ENCODE measurements at regions not wholly inside any gene's neighbourhood (a gene's known extent, or its start where the extent isn't known, plus 50 kb on each side); places are given as distances from the start of the nearest gene placed in this dataset.
"Not testable (repeated sequence)": the region's sequence is repeated elsewhere in the genome, so short reads cannot be mapped to it uniquely, and the experiment has no call there.

DNA sequence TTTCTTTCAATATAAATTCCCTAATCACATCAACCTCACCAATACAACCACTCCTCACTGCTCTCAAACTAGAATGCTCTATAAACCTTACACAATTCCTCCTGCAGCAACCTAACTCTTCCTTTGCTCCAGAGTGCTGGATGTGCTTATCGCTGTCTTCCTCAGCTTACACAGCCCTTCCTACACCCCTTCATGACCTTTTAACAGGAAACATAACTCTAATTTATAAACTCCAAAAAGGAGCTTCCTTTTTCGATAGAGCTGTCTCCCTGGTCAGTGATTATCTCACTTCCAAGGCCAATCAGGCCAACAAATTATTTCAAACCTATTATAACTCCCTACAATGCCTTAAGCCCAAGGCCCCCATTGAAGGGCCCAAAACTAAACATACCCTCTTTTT lies 78.8 kb downstream of the COQ2 start:
- no peaks in the 10 kb centered on the region for H3K9me3 ChIP-seq
- no peak for DNase-seq (ENCODE audit: low spot score)
- TF ChIP-seq, protein P1, sequence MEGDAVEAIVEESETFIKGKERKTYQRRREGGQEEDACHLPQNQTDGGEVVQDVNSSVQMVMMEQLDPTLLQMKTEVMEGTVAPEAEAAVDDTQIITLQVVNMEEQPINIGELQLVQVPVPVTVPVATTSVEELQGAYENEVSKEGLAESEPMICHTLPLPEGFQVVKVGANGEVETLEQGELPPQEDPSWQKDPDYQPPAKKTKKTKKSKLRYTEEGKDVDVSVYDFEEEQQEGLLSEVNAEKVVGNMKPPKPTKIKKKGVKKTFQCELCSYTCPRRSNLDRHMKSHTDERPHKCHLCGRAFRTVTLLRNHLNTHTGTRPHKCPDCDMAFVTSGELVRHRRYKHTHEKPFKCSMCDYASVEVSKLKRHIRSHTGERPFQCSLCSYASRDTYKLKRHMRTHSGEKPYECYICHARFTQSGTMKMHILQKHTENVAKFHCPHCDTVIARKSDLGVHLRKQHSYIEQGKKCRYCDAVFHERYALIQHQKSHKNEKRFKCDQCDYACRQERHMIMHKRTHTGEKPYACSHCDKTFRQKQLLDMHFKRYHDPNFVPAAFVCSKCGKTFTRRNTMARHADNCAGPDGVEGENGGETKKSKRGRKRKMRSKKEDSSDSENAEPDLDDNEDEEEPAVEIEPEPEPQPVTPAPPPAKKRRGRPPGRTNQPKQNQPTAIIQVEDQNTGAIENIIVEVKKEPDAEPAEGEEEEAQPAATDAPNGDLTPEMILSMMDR (IDR thresholded peaks at IDR 0.05): no peak
- H3K36me3 ChIP-seq: no peaks in the 10 kb centered on the region
- no peak overlapping the region for H3K27ac ChIP-seq
- H3K4me1 ChIP-seq: no peaks in the 10 kb centered on the region
- no peak overlapping the region for H3K4me3 ChIP-seq
- no peaks in the 10 kb centered on the region for H3K27me3 ChIP-seq

DNA sequence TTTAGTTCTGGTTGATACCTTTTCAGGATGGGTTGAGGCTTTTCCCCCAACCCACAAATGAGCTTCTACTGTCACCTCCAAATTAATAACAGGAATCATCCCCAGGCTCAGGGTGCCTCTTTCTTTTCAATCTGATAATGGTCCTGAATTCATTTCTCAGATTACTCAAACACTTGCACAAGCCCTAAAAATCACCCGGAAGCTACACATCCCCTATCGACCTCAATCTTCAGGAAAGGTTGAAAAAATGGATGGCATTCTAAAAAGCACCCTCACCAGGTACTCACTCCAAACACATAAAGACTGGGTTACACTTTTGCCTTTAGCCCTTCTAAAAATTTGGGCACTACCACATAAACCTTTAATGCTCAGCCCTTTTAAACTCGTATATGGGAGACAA lies 79.9 kb downstream of the COQ2 start:
- TF ChIP-seq, protein P1 (IDR thresholded peaks at IDR 0.05): no peak
- no peaks in the 10 kb centered on the region for H3K27me3 ChIP-seq
- no peak overlapping the region for H3K27ac ChIP-seq
- no peak overlapping the region for H3K4me3 ChIP-seq
- H3K36me3 ChIP-seq: no peaks in the 10 kb centered on the region
- no peak for DNase-seq (ENCODE audit: low spot score)
- H3K4me1 ChIP-seq: no peaks in the 10 kb centered on the region
- no peaks in the 10 kb centered on the region for H3K9me3 ChIP-seq

DNA sequence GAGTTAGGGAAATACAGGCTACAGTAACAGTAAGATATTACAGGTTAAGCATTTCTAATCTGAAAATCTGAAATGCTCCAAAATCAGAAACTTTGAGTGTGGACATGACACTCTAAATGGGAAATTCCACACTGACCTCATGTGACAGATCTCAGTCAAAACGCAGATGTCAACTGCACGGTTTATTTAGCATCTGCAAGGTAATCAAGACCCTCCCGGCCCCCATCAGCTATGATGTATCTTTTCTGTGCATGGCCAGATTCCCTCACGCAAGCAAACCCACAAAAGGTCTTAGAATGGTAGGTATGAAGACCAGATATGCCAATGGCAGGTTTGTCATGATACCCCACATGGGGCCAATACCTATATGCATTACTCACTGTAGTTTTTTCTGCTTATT lies 82.8 kb downstream of the COQ2 start:
- TF ChIP-seq, protein P1 (IDR thresholded peaks at IDR 0.05): no peak
- H3K36me3 ChIP-seq: no peaks in the 10 kb centered on the region

DNA sequence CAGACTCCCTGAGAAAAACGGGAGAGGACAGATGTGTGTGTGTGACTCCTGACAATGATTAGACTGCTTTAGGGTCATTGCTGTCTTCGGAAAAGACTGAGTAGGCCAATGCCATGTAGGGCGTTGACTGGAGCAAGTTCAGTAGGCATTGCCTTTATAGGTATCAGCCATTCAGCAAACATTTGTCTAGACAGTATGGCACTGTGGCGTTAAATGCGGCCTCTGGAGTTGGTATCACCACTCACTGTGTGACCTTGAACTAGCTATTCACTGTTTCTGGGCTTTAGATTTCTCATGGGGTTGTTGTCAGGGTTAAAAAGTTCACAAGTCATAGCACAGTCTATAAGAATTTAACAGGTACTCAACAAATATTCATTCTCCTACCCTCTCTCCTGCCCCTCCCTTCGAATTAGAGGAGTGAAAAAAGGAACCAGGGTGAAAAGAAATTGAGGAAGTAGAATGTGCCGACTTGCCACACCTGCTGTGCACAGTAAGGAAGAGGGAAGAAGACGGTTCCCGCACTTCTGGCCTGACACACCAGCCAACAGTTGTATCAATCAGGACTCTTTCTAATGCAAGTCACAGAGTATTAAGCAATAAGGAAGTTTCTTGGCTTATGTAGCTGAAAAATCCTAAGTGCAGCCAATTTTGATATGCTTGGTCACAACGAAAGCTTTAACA lies 83.2 kb upstream of the PLAC8 start:
- Histone ChIP-seq H3K27ac (no peak overlapping the region), H3K4me3 (no peak overlapping the region), H3K4me1 (no peaks in the 10 kb centered on the region), H3K9me3 (no peaks in the 10 kb centered on the region), H3K27me3 (no peaks in the 10 kb centered on the region), H3K36me3 (no peaks in the 10 kb centered on the region)
- peak; percentile 66 for DNase-seq (ENCODE audit: low spot score)
- TF ChIP-seq, protein P1 (IDR thresholded peaks at IDR 0.05): no peak

More for the DNA sequence above, 82.8 kb downstream of the COQ2 start:
- Histone ChIP-seq H3K27ac (no peak overlapping the region), H3K27me3 (no peaks in the 10 kb centered on the region), H3K4me1 (no peaks in the 10 kb centered on the region), H3K4me3 (no peak overlapping the region), H3K9me3 (no peaks in the 10 kb centered on the region)
- no peak for DNase-seq (ENCODE audit: low spot score)

DNA sequence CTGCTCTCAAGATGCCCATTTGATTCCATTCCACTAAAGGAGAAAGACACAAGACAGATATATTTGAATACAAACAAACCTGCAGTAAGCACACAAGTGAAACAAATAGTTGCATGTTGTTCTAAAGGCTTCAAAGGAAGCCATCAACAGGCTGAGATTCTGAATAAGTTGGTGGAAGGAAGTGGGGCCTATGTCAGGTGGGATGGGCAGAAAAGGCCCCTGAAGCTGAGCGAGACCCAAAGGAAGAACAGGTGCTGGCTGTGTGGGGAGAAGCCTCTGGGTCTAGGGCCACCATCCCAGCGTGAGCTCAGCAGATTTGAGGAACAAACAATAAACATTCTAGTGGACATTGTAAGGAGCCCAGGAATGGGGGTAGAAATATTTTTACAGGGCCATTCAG lies 82.4 kb upstream of the PLAC8 start:
- H3K4me3 ChIP-seq: no peak overlapping the region
- H3K36me3 ChIP-seq: no peaks in the 10 kb centered on the region
- H3K27me3 ChIP-seq: no peaks in the 10 kb centered on the region
- H3K9me3 ChIP-seq: no peaks in the 10 kb centered on the region
- no peak overlapping the region for H3K27ac ChIP-seq
- TF ChIP-seq, protein P1 (IDR thresholded peaks at IDR 0.05): no peak
- DNase-seq (ENCODE audit: low spot score): no peak
- no peaks in the 10 kb centered on the region for H3K4me1 ChIP-seq

DNA sequence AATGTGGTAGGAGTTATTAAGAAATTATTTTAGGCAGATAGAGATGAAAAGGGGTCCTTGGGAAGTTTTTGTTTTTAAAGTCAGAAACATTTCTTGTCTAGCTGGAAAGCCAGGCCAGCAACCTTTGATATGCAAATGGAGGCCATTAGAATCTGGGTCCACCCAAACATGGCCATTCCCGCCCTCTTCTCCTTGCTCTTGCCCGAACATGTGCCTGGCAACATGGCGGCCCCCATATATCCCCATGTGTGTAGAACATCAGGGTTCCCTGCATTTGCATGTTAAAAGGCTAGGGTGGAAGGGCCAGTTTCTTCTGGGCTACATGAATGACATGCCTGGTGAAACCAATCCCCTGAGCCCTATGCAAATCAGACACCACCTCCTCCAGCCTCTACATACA lies 80.7 kb upstream of the PLAC8 start:
- no peaks in the 10 kb centered on the region for H3K36me3 ChIP-seq
- H3K9me3 ChIP-seq: no peaks in the 10 kb centered on the region
- no peak overlapping the region for H3K4me3 ChIP-seq
- peak; percentile 46 for DNase-seq (ENCODE audit: low spot score)
- no peak overlapping the region for H3K27ac ChIP-seq
- TF ChIP-seq, protein P1 (IDR thresholded peaks at IDR 0.05): no peak
- H3K27me3 ChIP-seq: no peaks in the 10 kb centered on the region
- no peaks in the 10 kb centered on the region for H3K4me1 ChIP-seq

DNA sequence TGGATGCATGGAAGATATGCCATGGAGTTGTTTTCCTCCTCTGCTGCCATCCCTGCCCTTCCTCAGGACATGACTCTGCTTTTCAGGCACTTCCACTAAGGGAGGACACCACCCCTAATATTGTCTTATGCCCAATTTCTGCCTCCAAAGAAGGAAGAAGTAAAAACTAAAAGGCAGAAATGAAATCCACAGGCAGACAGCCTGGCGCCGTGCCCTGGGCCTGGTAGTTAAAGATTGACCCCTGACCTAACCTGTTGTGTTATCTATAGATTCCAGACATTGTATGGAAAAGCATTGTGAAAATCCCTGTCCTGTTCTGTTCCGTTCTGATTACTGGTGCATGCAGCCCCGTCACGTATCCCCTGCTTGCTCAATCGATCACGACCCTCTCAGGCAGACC lies 80.1 kb upstream of the PLAC8 start:
- not testable (repeated sequence) for H3K36me3 ChIP-seq
- peak; percentile 52 for DNase-seq (ENCODE audit: low spot score)

More for the DNA sequence above, 80.1 kb upstream of the PLAC8 start:
- not testable (repeated sequence) for H3K9me3 ChIP-seq, H3K4me3 ChIP-seq, H3K4me1 ChIP-seq, H3K27me3 ChIP-seq, H3K27ac ChIP-seq
